ENCODE measurements at regions not wholly inside any gene's neighbourhood (a gene's known extent, or its start where the extent isn't known, plus 50 kb on each side); places are given as distances from the start of the nearest gene placed in this dataset.

- Mint-ChIP-seq H3K36me3 (no peaks in the 10 kb centered on the region), H3K4me1 (no peaks in the 10 kb centered on the region), H3K4me3 (no peak overlapping the region), H3K27me3 (ENCODE audit: low read depth) (no peaks in the 10 kb centered on the region), H3K9me3 (peaks cover 16% of the 10 kb centered on the region), H3K27ac (no peak overlapping the region)
- DNase-seq (ENCODE audit: low spot score in 2 of 2, unreplicated experiment in 2 of 2), result no peak
- no peak for TF ChIP-seq CTCF (IDR thresholded peaks at IDR 0.05; ENCODE audit: unreplicated experiment)
Observed at GRCh38 chrX:43087830-43088229, 309.9 kb upstream of the PPP1R2C start.

- H3K27ac Mint-ChIP-seq, result no peak overlapping the region
- no peaks in the 10 kb centered on the region for H3K9me3 Mint-ChIP-seq
- H3K27me3 Mint-ChIP-seq (ENCODE audit: low read depth), result no peaks in the 10 kb centered on the region
- H3K36me3 Mint-ChIP-seq, result no peaks in the 10 kb centered on the region
- DNase-seq (ENCODE audit: low spot score in 2 of 2, unreplicated experiment in 2 of 2), result no peak
- no peaks in the 10 kb centered on the region for H3K4me1 Mint-ChIP-seq
- no peak for TF ChIP-seq CTCF (IDR thresholded peaks at IDR 0.05; ENCODE audit: unreplicated experiment)
- H3K4me3 Mint-ChIP-seq, result no peak overlapping the region
Observed at GRCh38 chrX:43096830-43097229, 318.9 kb upstream of the PPP1R2C start.

GRCh38 chrX:43106009-43106408, 328.0 kb upstream of the PPP1R2C start:
- H3K4me3 Mint-ChIP-seq, result no peak overlapping the region
- no peaks in the 10 kb centered on the region for H3K36me3 Mint-ChIP-seq
- TF ChIP-seq CTCF (IDR thresholded peaks at IDR 0.05; ENCODE audit: unreplicated experiment), result no peak
- H3K27me3 Mint-ChIP-seq (ENCODE audit: low read depth), result no peaks in the 10 kb centered on the region
- no peak for DNase-seq (ENCODE audit: low spot score in 2 of 2, unreplicated experiment in 2 of 2)
- H3K4me1 Mint-ChIP-seq, result peaks cover 2% of the 10 kb centered on the region
- no peaks in the 10 kb centered on the region for H3K9me3 Mint-ChIP-seq
- no peak overlapping the region for H3K27ac Mint-ChIP-seq

- H3K27me3 Mint-ChIP-seq (ENCODE audit: low read depth), result no peaks in the 10 kb centered on the region
- H3K4me1 Mint-ChIP-seq, result peaks cover 2% of the 10 kb centered on the region
- H3K36me3 Mint-ChIP-seq, result no peaks in the 10 kb centered on the region
- H3K9me3 Mint-ChIP-seq, result no peaks in the 10 kb centered on the region
- no peak for TF ChIP-seq CTCF (IDR thresholded peaks at IDR 0.05; ENCODE audit: unreplicated experiment)
- no peak overlapping the region for H3K27ac Mint-ChIP-seq
- H3K4me3 Mint-ChIP-seq, result no peak overlapping the region
- DNase-seq (ENCODE audit: low spot score in 2 of 2, unreplicated experiment in 2 of 2), result no peak
Observed at GRCh38 chrX:43108828-43109227, 330.9 kb upstream of the PPP1R2C start.

GRCh38 chrX:43121637-43122036, 343.7 kb upstream of the PPP1R2C start:
- Mint-ChIP-seq H3K9me3 (no peaks in the 10 kb centered on the region), H3K27me3 (ENCODE audit: low read depth) (no peaks in the 10 kb centered on the region), H3K27ac (no peak overlapping the region), H3K4me3 (no peak overlapping the region), H3K4me1 (no peaks in the 10 kb centered on the region), H3K36me3 (no peaks in the 10 kb centered on the region)
- no peak for DNase-seq (ENCODE audit: low spot score in 2 of 2, unreplicated experiment in 2 of 2)
- TF ChIP-seq CTCF (IDR thresholded peaks at IDR 0.05; ENCODE audit: unreplicated experiment), result no peak

GRCh38 chrX:43139645-43140044, 361.7 kb upstream of the PPP1R2C start:
- no peak for TF ChIP-seq CTCF (IDR thresholded peaks at IDR 0.05; ENCODE audit: unreplicated experiment)
- H3K4me1 Mint-ChIP-seq, result no peaks in the 10 kb centered on the region

More at GRCh38 chrX:43139645-43140044, 361.7 kb upstream of the PPP1R2C start:
- Mint-ChIP-seq H3K27me3 (ENCODE audit: low read depth) (no peaks in the 10 kb centered on the region), H3K27ac (no peak overlapping the region), H3K36me3 (no peaks in the 10 kb centered on the region), H3K9me3 (peaks cover 11% of the 10 kb centered on the region), H3K4me3 (no peak overlapping the region)
- DNase-seq (ENCODE audit: low spot score in 2 of 2, unreplicated experiment in 2 of 2), result no peak
